K562 (cell line): ENCODE measurements at regions not wholly inside any gene's neighbourhood (a gene's known extent, or its start where the extent isn't known, plus 50 kb on each side); places are given as distances from the start of the nearest gene placed in this dataset.

Experiments used
- C11orf30 ChIP-seq: fragments of 450-650 bp; IDR thresholded peaks from 2 replicates; pipeline ENCODE4 v1.6.1; 2016; ENCODE audit warnings: low read depth, mild to moderate bottlenecking
- CTCF ChIP-seq, 3 experiments: IDR thresholded peaks in 2 of 3; conservative IDR thresholded peaks in 1 of 3; 2 replicates each; pipeline ENCODE4 v1.5.1; 2011 to 2012; ENCODE audit warnings: low read length in 3 of 3, mild to moderate bottlenecking in 3 of 3, control low read depth in 2 of 3, improper control_type of control experiment in 1 of 3, inconsistent platforms in 1 of 3, low read depth in 1 of 3, mixed read lengths in 1 of 3, moderate library complexity in 1 of 3; ENCODE audit not compliant: insufficient read depth in 2 of 3
- JUND ChIP-seq, 2 experiments: IDR thresholded peaks; 2 replicates in 1 of 2; 3 replicates in 1 of 2; pipeline ENCODE4 v1.6.1; 2011; ENCODE audit warnings: borderline replicate concordance in 2 of 2, low read depth in 2 of 2, low read length in 2 of 2, improper control_type of control experiment in 1 of 2, missing biosample characterization in 1 of 2, missing genetic modification characterization in 1 of 2, missing genetic modification reagents in 1 of 2
- POLR2A ChIP-seq: fragments of 450-650 bp; conservative IDR thresholded peaks from 2 replicates; pipeline ENCODE4 v1.6.1; 2016
- RCOR1 ChIP-seq, 2 experiments: IDR thresholded peaks; 2 replicates each; pipeline ENCODE4 v1.6.1; 2012; ENCODE audit warnings: low read depth in 2 of 2, low read length in 2 of 2, borderline replicate concordance in 1 of 2, improper control_type of control experiment in 1 of 2

DNA sequence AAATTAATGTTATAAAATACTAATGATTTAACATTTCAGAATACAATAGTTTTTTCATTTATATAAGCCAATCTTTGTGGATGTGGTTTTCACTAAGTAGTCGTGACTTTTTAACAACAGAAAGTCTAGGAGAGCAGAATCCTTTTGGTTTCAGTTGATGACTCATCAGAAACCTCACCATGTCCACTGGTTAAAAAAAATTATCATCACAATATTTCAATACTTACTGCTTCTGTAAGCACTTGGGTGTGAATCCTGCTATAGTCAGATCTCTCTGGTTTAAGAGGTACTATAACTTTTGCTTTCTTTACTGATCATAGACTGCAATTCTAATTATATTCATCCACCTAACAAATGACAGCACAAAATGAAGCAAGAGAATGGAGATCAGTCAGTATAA lies 77.2 kb downstream of the MRPS30 start:
- no peak for TF ChIP-seq POLR2A
- TF ChIP-seq RCOR1 (IDR thresholded peaks at IDR 0.05; ENCODE audit: borderline replicate concordance in 1 of 2, low read depth in 2 of 2, low read length in 2 of 2) = no peak
- no peak for TF ChIP-seq CTCF (IDR thresholded peaks at IDR 0.05 in 2 of 3, conservative IDR thresholded peaks at IDR 0.05 in 1 of 3; ENCODE audit: insufficient read depth in 2 of 3, low read depth in 1 of 3, low read length in 3 of 3)
- TF ChIP-seq C11orf30 = peak; percentile 33; the same call in 1 of the 2 replicates
- no peak for TF ChIP-seq JUND (IDR thresholded peaks at IDR 0.05; ENCODE audit: borderline replicate concordance, low read depth, low read length)
- 0 out of 3 replicates have a peak, but pooled peaks have one; percentile 17 for TF ChIP-seq JUND (tag; IDR thresholded peaks at IDR 0.05; ENCODE audit: borderline replicate concordance, low read depth, low read length)
